K562 (cell line): ENCODE measurements at regions not wholly inside any gene's neighbourhood (a gene's known extent, or its start where the extent isn't known, plus 50 kb on each side); places are given as distances from the start of the nearest gene placed in this dataset.

Experiments used
- ATAC-seq: fragments of 200-7000 bp; cut with Tn5 transposase; 3 replicates; pipeline ENCODE4 v1.9.1; 2020; ENCODE audit warnings: moderate library complexity
- BruUV-seq: library from RNA; stranded (reverse); fragments of 400-500 nt; replicated peaks from 2 replicates; lab custom pipeline; 2021; lab: Mats Ljungman, UMichigan
- CTCF ChIA-PET: fragments of 300-600 bp; formaldehyde crosslinking; extraction: SDS; loops from one replicate; lab custom pipeline; 2021; ENCODE audit warnings: low intra/inter-chr PET ratio; lab: Yijun Ruan, JAX
- POLR2A ChIA-PET: fragments of 300-600, 350-650 bp; sonication (Branson Sonifier 250); formaldehyde crosslinking; extraction: SDS; loops from one replicate; lab custom pipeline; 2021; ENCODE audit warnings: antibody characterized with exemption, inconsistent platforms; lab: Yijun Ruan, JAX
- DNase-seq, 4 experiments: peaks; one replicate each; pipeline versions ENCODE4 v3.0.0 to v3.0.0-alpha.2; 2011 to 2018; ENCODE audit warnings: low spot score in 3 of 4, mixed read lengths in 3 of 4; ENCODE audit errors: extremely low read depth in 1 of 4
- FAIRE-seq: peaks from 2 replicates; lab custom pipeline; 2011; peaks lifted over from hg19 to GRCh38; lab: Jason Lieb, UNC
- H2AFZ ChIP-seq: 2 replicates; pipeline ENCODE4 v1.6.0; 2011; ENCODE audit warnings: low read depth, low read length, control low read depth, inconsistent platforms
- H3K27ac ChIP-seq: fragments of 200-600 bp; 3 replicates; pipeline ENCODE4 v1.8.0; 2011; ENCODE audit warnings: low read depth, mild to moderate bottlenecking, control low read depth, inconsistent platforms, low read length, moderate library complexity, mixed read lengths; ENCODE audit errors: extremely low read depth
- H3K27me3 ChIP-seq, 2 experiments: fragments of 300-600 bp in 1 of 2; 2 replicates in 1 of 2; 3 replicates in 1 of 2; pipeline versions ENCODE4 v1.6.0 to v1.8.0; 2011; ENCODE audit warnings: inconsistent platforms in 2 of 2, low read length in 2 of 2, mild to moderate bottlenecking in 1 of 2, mixed read lengths in 1 of 2, moderate library complexity in 1 of 2; ENCODE audit not compliant: control insufficient read depth in 2 of 2, insufficient read depth in 2 of 2
- H3K36me3 ChIP-seq: fragments of 300-600 bp; 3 replicates; pipeline ENCODE4 v1.8.0; 2011; ENCODE audit warnings: mild to moderate bottlenecking, low read length, inconsistent platforms; ENCODE audit not compliant: control insufficient read depth, insufficient read depth
- H3K4me1 ChIP-seq, 2 experiments: fragments of 200-600 bp in 1 of 2; replicated peaks in 1 of 2; 2 replicates in 1 of 2; 3 replicates in 1 of 2; pipeline versions ENCODE4 v1.5.1 to v1.8.0; 2011; ENCODE audit warnings: inconsistent platforms in 2 of 2, low read length in 2 of 2, mild to moderate bottlenecking in 1 of 2, mixed read lengths in 1 of 2, moderate library complexity in 1 of 2; ENCODE audit not compliant: control insufficient read depth in 2 of 2, insufficient read depth in 2 of 2
- H3K4me2 ChIP-seq: 2 replicates; pipeline ENCODE4 v1.6.1; 2011; ENCODE audit warnings: low read length, control low read depth, inconsistent platforms, mixed read lengths; ENCODE audit not compliant: insufficient read depth
- H3K4me3 ChIP-seq: fragments of 200-600 bp; sonication (generic), shearing (Covaris generic); 2 replicates; pipeline ENCODE4 v1.5.1; 2016; ENCODE audit warnings: control low read depth, inconsistent platforms
- H3K79me2 ChIP-seq: fragments of 200-600 bp; 3 replicates; pipeline ENCODE4 v1.8.0; 2011; ENCODE audit warnings: low read length, inconsistent platforms; ENCODE audit not compliant: control insufficient read depth, insufficient read depth
- H3K9ac ChIP-seq, 2 experiments: 2 replicates each; pipeline versions ENCODE4 v1.6.0 to v1.6.1; 2011; ENCODE audit warnings: low read depth in 2 of 2, low read length in 2 of 2, control low read depth in 1 of 2, inconsistent platforms in 1 of 2, mild to moderate bottlenecking in 1 of 2, mixed read lengths in 1 of 2; ENCODE audit not compliant: insufficient read depth in 1 of 2
- H3K9me1 ChIP-seq: one replicate; pipeline ENCODE4 v1.6.0; 2011; ENCODE audit warnings: inconsistent platforms, mild to moderate bottlenecking, low read length, moderate library complexity; ENCODE audit not compliant: control insufficient read depth, insufficient read depth
- H3K9me3 ChIP-seq: replicated peaks from 2 replicates; pipeline ENCODE4 v1.5.1; 2011; ENCODE audit warnings: low read depth, low read length, inconsistent platforms; ENCODE audit not compliant: control insufficient read depth, insufficient read depth
- H4K20me1 ChIP-seq: replicated peaks from 2 replicates; pipeline ENCODE4 v1.6.1; 2011; ENCODE audit warnings: low read length, inconsistent platforms, mixed read lengths; ENCODE audit not compliant: control insufficient read depth, insufficient read depth
- LEF1 ChIP-seq: fragments of 450-650 bp; IDR thresholded peaks from 2 replicates; pipeline ENCODE4 v1.6.1; 2016; ENCODE audit warnings: mild to moderate bottlenecking
- PHB2 ChIP-seq: fragments of 450-650 bp; IDR thresholded peaks from 2 replicates; pipeline ENCODE4 v1.6.1; 2017; ENCODE audit warnings: low read depth
- SREBF1 ChIP-seq: fragments of 150-350 bp; IDR thresholded peaks from 2 replicates; pipeline ENCODE4 v1.6.1; 2014; ENCODE audit warnings: antibody characterized with exemption, low read depth, low read length, borderline replicate concordance
- WGBS: fragments of 100-300 bp; shearing (Covaris generic); methylation state at CpG from one replicate; pipeline ENCODE4 v1.1.6; 2016; ENCODE audit warnings: low coverage, mixed read lengths; ENCODE audit not compliant: insufficient coverage; ENCODE audit errors: missing lambda C conversion rate; 5-methylcytosine and 5-hydroxymethylcytosine counted together
- in situ Hi-C: fragments of 300-500 bp; cut with MboI; formaldehyde crosslinking; loops from 4 replicates; pipeline ENCODE4 v1.15.0; 2018; ENCODE audit warnings: inconsistent platforms, mixed read lengths
- intact Hi-C: fragments of 100-400 bp; cut with micrococcal nuclease; formaldehyde crosslinking; loops from 2 replicates; pipeline ENCODE4 v1.14.2; 2022
- TF ChIP-seq, protein P1 (sequence below), 3 experiments: IDR thresholded peaks in 2 of 3; conservative IDR thresholded peaks in 1 of 3; 2 replicates each; pipeline ENCODE4 v1.5.1; 2011 to 2012; ENCODE audit warnings: low read length in 3 of 3, mild to moderate bottlenecking in 3 of 3, control low read depth in 2 of 3, improper control_type of control experiment in 1 of 3, inconsistent platforms in 1 of 3, low read depth in 1 of 3, mixed read lengths in 1 of 3, moderate library complexity in 1 of 3; ENCODE audit not compliant: insufficient read depth in 2 of 3
- TF ChIP-seq, protein P2 (sequence below): fragments of 250-450 bp; sonication (Bioruptor Pico); IDR thresholded peaks from 2 replicates; pipeline ENCODE4 v1.5.0; 2022; ENCODE audit warnings: mild to moderate bottlenecking
- TF ChIP-seq, protein P3 (sequence below): fragments of 200-400 bp; formaldehyde crosslinking; IDR thresholded peaks from 2 replicates; pipeline ENCODE4 v1.6.1; 2017; ENCODE audit warnings: mild to moderate bottlenecking, low read depth, low read length, moderate library complexity

DNA sequence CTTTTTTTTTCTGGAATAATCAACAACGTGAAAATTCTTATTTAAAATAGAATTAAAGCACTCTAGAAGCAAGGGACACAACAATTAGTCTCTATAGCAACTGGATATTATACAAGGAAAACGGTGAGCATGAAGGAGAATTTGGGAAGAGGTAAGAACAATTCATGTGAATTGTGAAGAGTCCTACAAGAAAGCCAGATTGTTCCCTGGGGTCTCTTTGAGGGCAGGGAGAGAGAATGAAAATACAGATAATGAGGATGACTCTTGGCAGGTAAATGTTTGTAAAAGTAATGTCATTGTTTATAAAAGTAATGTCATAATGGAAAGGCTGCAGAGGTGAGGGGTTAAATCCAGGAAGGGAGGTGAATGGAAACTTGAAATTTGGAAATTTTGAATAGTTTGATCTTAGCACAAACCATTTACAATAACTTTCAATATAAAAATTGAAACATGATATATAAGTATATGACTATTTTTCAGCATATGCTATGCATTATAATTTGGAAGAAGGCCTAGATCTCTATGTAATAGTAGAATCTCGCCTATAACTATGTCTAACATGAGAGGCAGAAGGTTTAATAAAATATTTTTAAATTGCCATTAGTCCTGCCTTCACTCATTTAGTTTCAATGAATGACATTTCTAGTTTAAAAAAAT is 378.8 kb upstream of the DCN start:
- H3K9me1 ChIP-seq = no peaks in the 10 kb centered on the region
- no TSS peak for BruUV-seq
- H2AFZ ChIP-seq = no peak overlapping the region
- H3K27me3 ChIP-seq = no peaks in the 10 kb centered on the region
- in situ Hi-C loops = no loop called here
- no peaks in the 10 kb centered on the region for H3K36me3 ChIP-seq
- H4K20me1 ChIP-seq = no peaks in the 10 kb centered on the region
- no peak overlapping the region for H3K27ac ChIP-seq
- DNase-seq (no peak), FAIRE-seq (no peak), ATAC-seq (no peak)
- 26% methylated on average over 3 of the region's 3 CpGs for WGBS
- intact Hi-C loops = no loop called here
- ChIA-PET CTCF (no interaction called here), POLR2A (interaction anchor here (2.1 kb wide), 1 partner anchor 13 kb away, joined by 6 read pairs; no protein-coding TSS in a partner anchor)
- no peak overlapping the region for H3K9ac ChIP-seq
- no peak overlapping the region for H3K4me3 ChIP-seq
- H3K4me1 ChIP-seq = peaks cover 7 to 9% of the 10 kb centered on the region in 2 experiments
- no peak overlapping the region for H3K4me2 ChIP-seq
- TF ChIP-seq LEF1 (no peak), SREBF1 (no peak), PHB2 (no peak)
- TF ChIP-seq, protein P1, sequence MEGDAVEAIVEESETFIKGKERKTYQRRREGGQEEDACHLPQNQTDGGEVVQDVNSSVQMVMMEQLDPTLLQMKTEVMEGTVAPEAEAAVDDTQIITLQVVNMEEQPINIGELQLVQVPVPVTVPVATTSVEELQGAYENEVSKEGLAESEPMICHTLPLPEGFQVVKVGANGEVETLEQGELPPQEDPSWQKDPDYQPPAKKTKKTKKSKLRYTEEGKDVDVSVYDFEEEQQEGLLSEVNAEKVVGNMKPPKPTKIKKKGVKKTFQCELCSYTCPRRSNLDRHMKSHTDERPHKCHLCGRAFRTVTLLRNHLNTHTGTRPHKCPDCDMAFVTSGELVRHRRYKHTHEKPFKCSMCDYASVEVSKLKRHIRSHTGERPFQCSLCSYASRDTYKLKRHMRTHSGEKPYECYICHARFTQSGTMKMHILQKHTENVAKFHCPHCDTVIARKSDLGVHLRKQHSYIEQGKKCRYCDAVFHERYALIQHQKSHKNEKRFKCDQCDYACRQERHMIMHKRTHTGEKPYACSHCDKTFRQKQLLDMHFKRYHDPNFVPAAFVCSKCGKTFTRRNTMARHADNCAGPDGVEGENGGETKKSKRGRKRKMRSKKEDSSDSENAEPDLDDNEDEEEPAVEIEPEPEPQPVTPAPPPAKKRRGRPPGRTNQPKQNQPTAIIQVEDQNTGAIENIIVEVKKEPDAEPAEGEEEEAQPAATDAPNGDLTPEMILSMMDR (IDR thresholded peaks at IDR 0.05 in 2 of 3, conservative IDR thresholded peaks at IDR 0.05 in 1 of 3; ENCODE audit: insufficient read depth in 2 of 3, low read depth in 1 of 3, low read length in 3 of 3) = no peak
- TF ChIP-seq, protein P2, sequence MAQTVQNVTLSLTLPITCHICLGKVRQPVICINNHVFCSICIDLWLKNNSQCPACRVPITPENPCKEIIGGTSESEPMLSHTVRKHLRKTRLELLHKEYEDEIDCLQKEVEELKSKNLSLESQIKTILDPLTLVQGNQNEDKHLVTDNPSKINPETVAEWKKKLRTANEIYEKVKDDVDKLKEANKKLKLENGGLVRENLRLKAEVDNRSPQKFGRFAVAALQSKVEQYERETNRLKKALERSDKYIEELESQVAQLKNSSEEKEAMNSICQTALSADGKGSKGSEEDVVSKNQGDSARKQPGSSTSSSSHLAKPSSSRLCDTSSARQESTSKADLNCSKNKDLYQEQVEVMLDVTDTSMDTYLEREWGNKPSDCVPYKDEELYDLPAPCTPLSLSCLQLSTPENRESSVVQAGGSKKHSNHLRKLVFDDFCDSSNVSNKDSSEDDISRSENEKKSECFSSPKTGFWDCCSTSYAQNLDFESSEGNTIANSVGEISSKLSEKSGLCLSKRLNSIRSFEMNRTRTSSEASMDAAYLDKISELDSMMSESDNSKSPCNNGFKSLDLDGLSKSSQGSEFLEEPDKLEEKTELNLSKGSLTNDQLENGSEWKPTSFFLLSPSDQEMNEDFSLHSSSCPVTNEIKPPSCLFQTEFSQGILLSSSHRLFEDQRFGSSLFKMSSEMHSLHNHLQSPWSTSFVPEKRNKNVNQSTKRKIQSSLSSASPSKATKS (CRISPR knock-in tag) = no peak
- TF ChIP-seq, protein P3, sequence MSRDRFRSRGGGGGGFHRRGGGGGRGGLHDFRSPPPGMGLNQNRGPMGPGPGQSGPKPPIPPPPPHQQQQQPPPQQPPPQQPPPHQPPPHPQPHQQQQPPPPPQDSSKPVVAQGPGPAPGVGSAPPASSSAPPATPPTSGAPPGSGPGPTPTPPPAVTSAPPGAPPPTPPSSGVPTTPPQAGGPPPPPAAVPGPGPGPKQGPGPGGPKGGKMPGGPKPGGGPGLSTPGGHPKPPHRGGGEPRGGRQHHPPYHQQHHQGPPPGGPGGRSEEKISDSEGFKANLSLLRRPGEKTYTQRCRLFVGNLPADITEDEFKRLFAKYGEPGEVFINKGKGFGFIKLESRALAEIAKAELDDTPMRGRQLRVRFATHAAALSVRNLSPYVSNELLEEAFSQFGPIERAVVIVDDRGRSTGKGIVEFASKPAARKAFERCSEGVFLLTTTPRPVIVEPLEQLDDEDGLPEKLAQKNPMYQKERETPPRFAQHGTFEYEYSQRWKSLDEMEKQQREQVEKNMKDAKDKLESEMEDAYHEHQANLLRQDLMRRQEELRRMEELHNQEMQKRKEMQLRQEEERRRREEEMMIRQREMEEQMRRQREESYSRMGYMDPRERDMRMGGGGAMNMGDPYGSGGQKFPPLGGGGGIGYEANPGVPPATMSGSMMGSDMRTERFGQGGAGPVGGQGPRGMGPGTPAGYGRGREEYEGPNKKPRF = no peak
- H3K9me3 ChIP-seq = no peaks in the 10 kb centered on the region
- H3K79me2 ChIP-seq = peaks cover 25% of the 10 kb centered on the region; the same call in 2 of the 3 replicates
